Type B pancreatic cell (in vitro differentiated cells): ENCODE measurements at regions not wholly inside any gene's neighbourhood (a gene's known extent, or its start where the extent isn't known, plus 50 kb on each side); places are given as distances from the start of the nearest gene placed in this dataset.
A peak's percentile ranks its signal among the peaks of the same experiment; 100 is the strongest.

ENCODE experiments used
- DNase-seq: peaks from one replicate; pipeline ENCODE4 v3.0.0; 2021; ENCODE audit warnings: mixed read lengths; ENCODE audit not compliant: unreplicated experiment; ENCODE audit errors: extremely low spot score
- H3K27ac Mint-ChIP-seq: 2 replicates; pipeline ENCODE4 v1.8.0; 2021; ENCODE audit warnings: mild to moderate bottlenecking, mixed read lengths
- H3K27me3 Mint-ChIP-seq: 2 replicates; pipeline ENCODE4 v1.8.0; 2021; ENCODE audit warnings: mixed read lengths
- H3K36me3 Mint-ChIP-seq: 2 replicates; pipeline ENCODE4 v1.8.0; 2021; ENCODE audit warnings: mixed read lengths
- H3K4me1 Mint-ChIP-seq: one replicate; pipeline ENCODE4 v1.8.0; 2021; ENCODE audit warnings: mixed read lengths; ENCODE audit not compliant: unreplicated experiment
- H3K4me3 Mint-ChIP-seq: 2 replicates; pipeline ENCODE4 v1.8.0; 2021; ENCODE audit warnings: mild to moderate bottlenecking, mixed read lengths
- H3K9me3 Mint-ChIP-seq: 2 replicates; pipeline ENCODE4 v1.8.0; 2021; ENCODE audit warnings: mixed read lengths
- TF ChIP-seq, protein P1 (sequence below): fragments of 200-600 bp; sonication (generic); conservative IDR thresholded peaks from 2 replicates; pipeline ENCODE4 v1.5.0; 2021; ENCODE audit warnings: antibody characterized with exemption, mild to moderate bottlenecking

DNA sequence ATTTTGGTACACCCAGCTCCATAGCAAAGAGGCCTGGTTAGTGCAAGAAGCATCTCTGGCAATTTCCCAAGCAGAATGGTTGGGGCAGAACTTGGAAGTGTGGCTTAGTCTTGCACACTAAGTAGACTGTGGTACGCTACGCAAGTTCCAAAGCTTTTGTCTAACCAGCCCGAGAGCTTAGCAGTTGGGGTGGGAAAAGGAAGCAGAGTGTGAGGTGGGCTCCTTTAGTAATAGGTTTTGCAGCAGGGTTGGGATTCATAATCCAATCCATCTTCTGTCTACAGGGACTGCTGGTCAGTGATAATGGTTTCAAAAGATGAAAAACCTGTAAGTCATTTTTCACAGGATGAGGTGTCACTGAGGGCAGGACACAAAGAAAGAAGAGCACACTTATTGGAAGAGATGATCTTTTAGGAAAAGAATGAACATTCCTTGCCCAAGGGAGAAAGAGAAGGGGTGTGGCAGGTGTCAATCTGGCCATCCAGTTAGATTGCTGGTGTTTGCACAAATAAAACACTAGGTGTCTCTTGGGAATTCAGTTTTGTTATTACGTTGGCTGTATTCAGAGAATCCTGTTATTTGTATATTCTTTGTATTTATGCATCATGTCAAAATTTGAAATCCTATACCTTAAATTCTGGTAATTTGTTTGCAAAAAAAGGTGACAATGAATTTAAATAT is 244.3 kb downstream of the GPAT3 start:
- Mint-ChIP-seq H3K4me3 (no peak overlapping the region), H3K27me3 (peaks cover 14% of the 10 kb centered on the region), H3K27ac (no peak overlapping the region), H3K4me1 (no peaks in the 10 kb centered on the region), H3K36me3 (no peaks in the 10 kb centered on the region), H3K9me3 (no peaks in the 10 kb centered on the region)
- TF ChIP-seq, protein P1, sequence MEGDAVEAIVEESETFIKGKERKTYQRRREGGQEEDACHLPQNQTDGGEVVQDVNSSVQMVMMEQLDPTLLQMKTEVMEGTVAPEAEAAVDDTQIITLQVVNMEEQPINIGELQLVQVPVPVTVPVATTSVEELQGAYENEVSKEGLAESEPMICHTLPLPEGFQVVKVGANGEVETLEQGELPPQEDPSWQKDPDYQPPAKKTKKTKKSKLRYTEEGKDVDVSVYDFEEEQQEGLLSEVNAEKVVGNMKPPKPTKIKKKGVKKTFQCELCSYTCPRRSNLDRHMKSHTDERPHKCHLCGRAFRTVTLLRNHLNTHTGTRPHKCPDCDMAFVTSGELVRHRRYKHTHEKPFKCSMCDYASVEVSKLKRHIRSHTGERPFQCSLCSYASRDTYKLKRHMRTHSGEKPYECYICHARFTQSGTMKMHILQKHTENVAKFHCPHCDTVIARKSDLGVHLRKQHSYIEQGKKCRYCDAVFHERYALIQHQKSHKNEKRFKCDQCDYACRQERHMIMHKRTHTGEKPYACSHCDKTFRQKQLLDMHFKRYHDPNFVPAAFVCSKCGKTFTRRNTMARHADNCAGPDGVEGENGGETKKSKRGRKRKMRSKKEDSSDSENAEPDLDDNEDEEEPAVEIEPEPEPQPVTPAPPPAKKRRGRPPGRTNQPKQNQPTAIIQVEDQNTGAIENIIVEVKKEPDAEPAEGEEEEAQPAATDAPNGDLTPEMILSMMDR, result no peak
- no peak for DNase-seq

DNA sequence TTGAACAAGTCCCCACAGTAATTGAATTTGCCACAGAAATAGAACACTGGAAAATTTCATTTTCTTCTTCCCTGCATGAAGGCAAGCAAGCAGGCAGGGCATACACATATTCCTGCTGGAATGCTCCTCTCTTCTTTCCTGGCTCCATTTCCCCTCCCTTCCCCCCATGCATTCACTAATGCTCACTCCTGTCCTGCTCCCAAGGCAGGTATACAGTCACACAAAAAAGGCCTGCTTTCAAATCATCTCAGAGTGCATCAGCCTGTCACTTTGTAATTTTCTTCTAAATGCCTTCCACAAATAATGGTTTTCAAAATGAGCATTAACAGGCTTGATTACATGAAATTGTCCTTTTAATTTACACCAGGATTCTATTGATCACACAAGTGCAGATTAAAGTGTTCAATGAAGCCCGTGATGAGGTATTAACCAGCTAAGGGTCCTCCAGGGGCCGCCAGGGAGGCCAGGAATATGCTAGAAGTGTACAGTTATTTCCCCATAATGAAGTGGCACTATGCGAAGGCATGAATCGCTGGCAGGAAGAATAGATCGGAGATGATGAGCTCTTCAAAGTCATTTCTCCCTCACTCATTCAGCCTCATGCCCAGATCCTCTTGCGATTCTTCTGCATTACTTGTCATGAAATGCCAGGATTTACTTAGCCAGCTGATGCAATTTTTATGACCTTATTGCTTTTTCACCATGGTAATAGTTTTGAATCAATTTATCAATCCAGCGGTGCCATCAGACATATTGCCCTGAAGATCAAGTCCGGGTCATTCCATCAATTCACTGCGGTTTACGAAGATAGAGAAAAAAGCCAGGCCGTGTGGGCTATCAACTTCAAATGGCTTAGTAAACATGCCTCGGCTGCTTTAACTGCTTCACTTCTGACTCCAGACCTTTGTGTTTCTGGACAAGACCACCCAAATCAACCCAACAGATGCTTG is 243.5 kb downstream of the GPAT3 start:
- Mint-ChIP-seq H3K36me3 (no peaks in the 10 kb centered on the region), H3K27me3 (peaks cover 13% of the 10 kb centered on the region), H3K4me3 (no peak overlapping the region), H3K9me3 (no peaks in the 10 kb centered on the region), H3K4me1 (no peaks in the 10 kb centered on the region), H3K27ac (no peak overlapping the region)
- no peak for DNase-seq
- TF ChIP-seq, protein P1, result no peak

DNA sequence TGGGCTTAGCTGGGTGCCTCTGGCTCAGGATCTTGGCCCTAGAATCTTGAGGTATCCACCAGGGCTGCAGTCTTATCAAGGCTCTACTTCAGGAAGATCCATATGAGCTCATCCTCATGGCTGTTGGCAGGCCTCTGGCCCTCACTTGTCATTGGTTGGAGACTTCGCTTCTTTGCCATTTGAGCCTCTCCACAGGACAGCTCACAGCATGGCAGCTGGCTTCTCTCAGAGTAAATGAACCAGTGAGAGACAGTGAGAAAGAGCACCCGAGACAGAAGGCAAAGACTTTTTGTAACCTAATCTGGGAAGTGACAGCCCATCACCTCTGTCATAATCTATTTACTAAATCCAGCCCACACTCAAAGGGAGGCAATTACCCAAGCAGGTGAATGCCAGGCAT is 236.8 kb downstream of the GPAT3 start:
- no peak overlapping the region for H3K4me3 Mint-ChIP-seq
- peaks cover 17% of the 10 kb centered on the region for H3K27me3 Mint-ChIP-seq
- DNase-seq, result no peak
- TF ChIP-seq, protein P1, result no peak
- H3K36me3 Mint-ChIP-seq, result no peaks in the 10 kb centered on the region
- no peaks in the 10 kb centered on the region for H3K4me1 Mint-ChIP-seq
- H3K9me3 Mint-ChIP-seq, result no peaks in the 10 kb centered on the region
- no peak overlapping the region for H3K27ac Mint-ChIP-seq

DNA sequence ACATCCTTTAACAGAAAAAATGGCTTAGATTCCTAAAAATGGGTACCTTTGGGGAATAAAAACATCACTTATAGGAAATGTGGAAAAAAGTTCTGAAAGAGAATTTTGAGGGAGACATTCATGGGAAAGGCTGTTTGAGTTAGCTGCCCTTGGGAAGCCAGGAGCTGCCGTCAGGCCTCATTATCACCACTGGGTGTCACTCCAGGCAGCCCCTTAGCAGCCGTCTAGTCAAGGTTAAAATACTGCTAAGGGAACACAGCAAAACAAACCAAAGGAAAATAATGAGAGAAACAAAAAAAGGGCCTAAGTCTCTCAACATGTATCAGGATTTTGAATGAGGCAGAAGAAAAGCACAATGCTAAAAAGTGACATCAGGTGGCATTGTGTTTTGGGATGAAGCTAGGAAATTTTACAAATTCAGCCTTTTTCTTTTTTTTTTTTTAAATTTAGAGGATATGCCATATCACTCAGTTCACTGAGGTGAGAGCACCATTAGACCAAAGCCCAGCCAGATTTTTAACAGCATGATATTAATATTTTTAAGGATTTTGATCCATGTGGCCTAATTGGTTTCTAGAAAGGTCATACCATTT is 235.3 kb downstream of the GPAT3 start:
- Mint-ChIP-seq H3K4me3 (no peak overlapping the region), H3K27ac (no peak overlapping the region), H3K36me3 (no peaks in the 10 kb centered on the region), H3K9me3 (no peaks in the 10 kb centered on the region), H3K27me3 (peaks cover 13% of the 10 kb centered on the region), H3K4me1 (no peaks in the 10 kb centered on the region)
- DNase-seq, result no peak
- TF ChIP-seq, protein P1, result peak; percentile 82

DNA sequence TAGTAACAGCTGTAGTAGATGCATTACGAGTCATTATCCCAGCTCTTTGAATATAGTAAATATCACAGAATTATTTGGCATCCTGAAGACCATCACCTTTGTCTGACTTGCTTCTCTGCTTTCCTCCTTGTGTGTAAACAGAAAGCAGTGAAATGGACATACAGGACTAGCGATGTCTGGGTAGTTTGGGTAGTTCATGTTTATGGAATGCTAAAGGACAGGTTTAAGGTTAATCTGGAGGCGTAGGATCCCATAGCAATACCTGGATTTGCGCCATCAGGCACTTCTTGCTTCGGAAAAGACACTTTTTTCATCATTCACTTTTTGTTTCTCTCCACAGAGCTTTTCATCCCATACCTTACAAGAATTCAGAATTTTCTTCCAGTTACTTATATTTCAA is 232.2 kb downstream of the GPAT3 start:
- Mint-ChIP-seq H3K4me1 (no peaks in the 10 kb centered on the region), H3K27ac (no peak overlapping the region), H3K36me3 (no peaks in the 10 kb centered on the region), H3K4me3 (no peak overlapping the region), H3K27me3 (peaks cover 8% of the 10 kb centered on the region), H3K9me3 (no peaks in the 10 kb centered on the region)
- DNase-seq, result no peak
- TF ChIP-seq, protein P1, result no peak
